ENCODE measurements at regions not wholly inside any gene's neighbourhood (a gene's known extent, or its start where the extent isn't known, plus 50 kb on each side); places are given as distances from the start of the nearest gene placed in this dataset.

DNA sequence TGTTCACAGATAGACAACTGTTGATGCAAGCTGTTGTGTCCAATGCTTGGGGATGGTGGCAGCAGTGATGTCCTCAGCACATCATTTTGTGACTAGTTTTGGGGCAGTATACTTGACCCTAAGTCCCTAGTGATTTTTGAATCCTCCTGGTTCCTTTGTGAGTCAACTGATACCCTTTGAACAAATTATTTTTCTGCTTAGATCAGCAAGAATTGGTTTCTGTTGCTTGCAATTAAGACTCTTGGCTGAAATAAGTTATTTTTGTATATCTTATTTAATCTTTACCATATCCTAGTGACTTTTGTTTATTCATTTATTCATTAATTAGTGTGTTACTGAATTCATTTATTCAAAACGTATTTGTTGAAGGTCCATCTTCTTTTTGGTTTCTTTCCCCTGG is 392.0 kb upstream of the SGCD start:
- DNase-seq (ENCODE audit: low spot score in 2 of 2) = no peak
- FAIRE-seq = no peak

DNA sequence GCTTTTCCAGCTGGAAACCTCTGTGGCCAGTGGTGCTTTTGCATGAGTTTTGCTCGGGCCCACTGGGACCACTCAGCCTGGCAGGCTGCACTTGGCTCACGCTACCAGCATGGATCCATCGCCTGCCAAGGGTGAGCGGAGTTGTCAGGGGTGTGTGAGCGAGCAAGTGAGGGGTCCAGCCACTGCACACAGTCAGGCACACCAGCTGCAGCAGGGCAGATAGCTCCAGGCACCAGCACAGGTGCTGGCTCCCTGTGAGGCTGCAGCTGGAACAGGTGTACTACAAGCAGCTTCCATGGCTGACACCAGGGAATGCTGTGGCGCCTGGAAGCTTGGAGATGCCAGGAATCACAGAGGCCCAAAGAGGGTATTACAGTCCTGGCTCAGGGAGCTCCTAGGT is 391.2 kb upstream of the SGCD start:
- FAIRE-seq = no peak
- DNase-seq (ENCODE audit: low spot score in 2 of 2) = no peak

GRCh38 chr5:155936520-155937406 is 390.2 kb upstream of the SGCD start:
- DNase-seq (ENCODE audit: low spot score in 2 of 2) (no peak), FAIRE-seq (no peak)

DNA sequence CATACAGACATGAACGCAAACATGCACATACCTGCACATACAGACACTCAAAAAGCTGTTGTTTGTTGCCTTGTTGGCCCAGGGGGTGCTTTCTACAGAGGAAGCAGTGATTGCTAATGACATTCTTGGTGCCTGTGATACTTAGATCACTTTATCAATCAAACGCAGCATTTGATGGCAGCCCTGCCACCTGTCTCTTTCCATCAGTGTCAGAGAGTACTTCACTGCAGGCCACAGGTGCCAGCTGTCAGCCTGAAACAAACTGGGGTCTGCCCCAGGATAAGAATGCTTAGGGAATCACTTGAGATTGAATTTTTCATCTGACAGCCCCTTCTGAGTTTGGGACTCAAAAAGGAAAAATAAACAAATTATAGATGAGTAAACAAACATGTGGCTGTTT is 388.9 kb upstream of the SGCD start:
- DNase-seq (ENCODE audit: low spot score in 2 of 2) (no peak), FAIRE-seq (no peak)

DNA sequence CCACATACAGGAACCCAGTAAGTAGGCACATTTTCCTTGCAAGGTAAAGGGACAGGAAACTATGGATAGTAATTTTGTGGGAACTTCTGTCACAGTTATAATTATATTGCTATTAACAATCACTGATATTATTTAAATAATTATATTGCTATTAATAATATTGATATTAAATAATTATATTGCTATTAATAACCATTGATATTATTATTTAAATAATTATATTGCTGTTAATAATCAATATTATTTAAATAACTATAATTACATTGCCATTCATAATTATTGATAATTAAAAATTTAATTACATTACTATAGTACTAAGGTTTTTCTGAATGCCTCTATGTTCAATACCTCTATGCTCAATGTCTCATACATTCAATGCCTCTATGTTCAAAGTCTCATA is 385.6 kb upstream of the SGCD start:
- DNase-seq (ENCODE audit: low spot score in 2 of 2) = no peak
- peak; percentile 86 for FAIRE-seq

- no peak for FAIRE-seq
Measured at GRCh38 chr5:155943516-155944407, 383.2 kb upstream of the SGCD start.

GRCh38 chr5:155947394-155948062 is 379.4 kb upstream of the SGCD start:
- no peak for DNase-seq (ENCODE audit: low spot score in 2 of 2)
- no peak for FAIRE-seq

More at GRCh38 chr5:155943516-155944407, 383.2 kb upstream of the SGCD start:
- DNase-seq (ENCODE audit: low spot score in 2 of 2) = peak; percentile 6 to 32

- FAIRE-seq = no peak
Measured at GRCh38 chr5:155948576-155948975, 378.4 kb upstream of the SGCD start.

GRCh38 chr5:155952486-155953089 is 374.4 kb upstream of the SGCD start:
- DNase-seq (ENCODE audit: low spot score in 2 of 2) (no peak), FAIRE-seq (no peak)

More at GRCh38 chr5:155948576-155948975, 378.4 kb upstream of the SGCD start:
- DNase-seq (ENCODE audit: low spot score in 2 of 2) = no peak

GRCh38 chr5:155953335-155953734 is 373.6 kb upstream of the SGCD start:
- DNase-seq (ENCODE audit: low spot score in 2 of 2) = no peak
- FAIRE-seq = no peak

DNA sequence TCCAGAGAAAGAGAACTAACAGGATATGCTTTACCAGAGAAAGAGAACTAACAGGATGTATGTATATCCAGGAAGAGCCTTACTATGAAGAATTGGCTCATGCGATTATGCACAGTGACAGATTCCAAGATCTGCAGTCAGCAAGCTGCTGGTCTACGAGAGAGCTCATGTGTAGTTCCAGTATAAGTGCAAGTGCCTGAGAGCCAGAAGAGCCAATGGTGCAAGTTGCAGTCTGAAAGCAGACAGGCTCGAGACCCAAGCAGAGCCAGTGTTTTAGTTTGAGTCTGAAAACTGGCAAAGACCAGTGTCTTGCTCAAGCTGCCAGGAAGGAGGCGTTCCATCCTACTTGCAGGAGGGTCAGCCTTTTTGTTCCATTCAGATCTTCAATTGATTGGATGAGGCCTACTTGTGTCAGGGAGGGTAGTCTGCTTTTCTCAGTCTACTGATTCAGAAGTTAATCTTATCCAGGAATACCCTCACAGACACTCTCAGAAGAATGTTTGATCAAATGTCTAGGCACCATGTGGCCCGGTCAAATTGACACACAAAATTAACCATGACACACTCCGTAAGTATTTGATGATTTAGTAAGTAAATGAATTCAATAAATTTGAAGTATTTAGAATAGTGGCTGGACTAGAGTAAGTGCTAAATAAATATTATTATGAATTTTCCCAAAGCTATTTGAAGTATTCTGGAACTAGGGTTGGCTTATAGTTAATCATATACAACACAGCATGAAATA is 372.1 kb upstream of the SGCD start:
- DNase-seq (ENCODE audit: low spot score in 2 of 2) = no peak
- no peak for FAIRE-seq

- DNase-seq (ENCODE audit: low spot score in 2 of 2) = no peak
- FAIRE-seq = no peak
Measured at GRCh38 chr5:155957884-155958283, 369.1 kb upstream of the SGCD start.

- FAIRE-seq (no peak), DNase-seq (ENCODE audit: low spot score in 2 of 2) (no peak)
Measured at GRCh38 chr5:155959082-155959481, 367.9 kb upstream of the SGCD start.

DNA sequence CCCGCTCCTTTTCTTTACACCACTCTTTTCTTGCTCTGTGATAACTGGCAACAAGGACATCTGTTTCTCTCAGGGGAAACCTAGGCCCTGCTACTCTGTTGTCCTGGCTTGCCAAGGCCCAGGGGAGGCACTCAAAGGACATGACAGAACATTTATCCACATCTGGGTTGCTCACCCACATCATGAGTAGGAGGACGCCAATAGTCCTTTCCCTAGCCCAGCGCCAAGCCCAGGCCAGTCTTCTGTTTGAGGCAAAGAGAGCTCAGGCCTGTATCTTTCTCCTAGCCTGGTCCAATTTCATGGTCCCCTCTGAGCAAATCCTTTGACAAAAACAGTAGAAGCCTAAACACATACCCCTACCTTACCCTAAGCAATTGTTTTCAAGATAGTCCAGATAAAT is 366.8 kb upstream of the SGCD start:
- no peak for FAIRE-seq

DNA sequence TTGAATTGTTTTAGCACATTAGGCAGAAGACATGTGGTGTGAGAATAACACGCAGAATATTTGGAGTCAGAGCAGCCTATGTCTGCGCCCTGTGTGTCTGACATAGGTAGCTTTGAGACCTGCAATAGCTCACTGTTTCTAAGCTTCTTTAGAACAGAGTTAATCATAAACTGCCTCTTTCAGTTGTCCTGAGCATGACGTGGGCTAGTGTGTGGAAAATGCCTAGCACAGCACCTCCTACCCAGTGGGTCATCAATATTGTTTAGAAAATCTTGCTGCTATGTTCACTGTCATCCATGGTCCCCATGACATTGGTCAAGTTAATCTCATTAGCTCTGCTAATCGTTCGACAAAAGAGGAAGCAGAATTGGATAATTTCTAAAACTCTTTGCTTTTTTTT is 357.4 kb upstream of the SGCD start:
- no peak for DNase-seq (ENCODE audit: low spot score in 2 of 2)
- FAIRE-seq = no peak

More for the DNA sequence above, 366.8 kb upstream of the SGCD start:
- no peak for DNase-seq (ENCODE audit: low spot score in 2 of 2)

GRCh38 chr5:155974369-155974768 is 352.6 kb upstream of the SGCD start:
- DNase-seq (ENCODE audit: low spot score in 2 of 2) (no peak), FAIRE-seq (no peak)

DNA sequence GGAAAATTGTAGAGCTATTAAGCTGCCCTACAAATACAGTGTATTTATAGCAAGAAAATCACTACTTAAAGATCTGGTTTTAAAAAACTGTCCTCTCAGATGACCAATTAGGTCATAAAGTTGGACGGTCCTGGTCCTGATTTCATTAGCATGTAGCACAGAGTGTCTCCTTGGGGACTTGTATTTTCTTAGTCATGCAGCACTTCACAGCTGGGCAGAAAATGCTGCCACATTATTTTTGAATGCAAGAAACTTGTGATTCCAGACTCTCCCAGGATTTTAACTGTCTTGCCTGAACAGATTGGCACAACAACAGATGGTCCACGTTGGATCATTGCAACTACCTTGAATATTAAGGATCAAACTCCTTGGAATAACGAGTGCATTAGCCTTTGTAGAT is 348.1 kb upstream of the SGCD start:
- no peak for FAIRE-seq
- DNase-seq (ENCODE audit: low spot score in 2 of 2) = no peak

- FAIRE-seq = no peak
- DNase-seq (ENCODE audit: low spot score in 2 of 2) = no peak
Measured at GRCh38 chr5:155982354-155982753, 344.6 kb upstream of the SGCD start.

DNA sequence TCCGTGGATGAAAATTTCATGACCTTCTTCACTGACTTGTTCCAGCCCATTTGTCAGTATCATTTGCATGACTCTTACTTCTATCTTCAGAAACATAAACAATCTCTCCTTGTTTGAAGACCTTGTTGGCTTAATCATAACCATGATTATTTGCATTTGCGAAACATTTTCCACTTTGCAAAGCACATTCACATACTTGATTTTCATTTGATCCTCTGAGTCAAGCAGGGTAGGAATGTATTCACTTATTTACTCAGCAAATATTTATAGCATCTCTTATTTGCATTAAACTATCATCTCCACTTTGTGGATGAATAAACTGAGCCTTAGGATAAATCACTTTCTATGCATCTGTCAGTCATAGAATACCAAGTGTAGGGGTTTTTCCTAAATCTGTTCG is 343.0 kb upstream of the SGCD start:
- DNase-seq (ENCODE audit: low spot score in 2 of 2) = no peak
- FAIRE-seq = no peak
